ENCODE measurements at regions not wholly inside any gene's neighbourhood (a gene's known extent, or its start where the extent isn't known, plus 50 kb on each side); places are given as distances from the start of the nearest gene placed in this dataset.

DNA sequence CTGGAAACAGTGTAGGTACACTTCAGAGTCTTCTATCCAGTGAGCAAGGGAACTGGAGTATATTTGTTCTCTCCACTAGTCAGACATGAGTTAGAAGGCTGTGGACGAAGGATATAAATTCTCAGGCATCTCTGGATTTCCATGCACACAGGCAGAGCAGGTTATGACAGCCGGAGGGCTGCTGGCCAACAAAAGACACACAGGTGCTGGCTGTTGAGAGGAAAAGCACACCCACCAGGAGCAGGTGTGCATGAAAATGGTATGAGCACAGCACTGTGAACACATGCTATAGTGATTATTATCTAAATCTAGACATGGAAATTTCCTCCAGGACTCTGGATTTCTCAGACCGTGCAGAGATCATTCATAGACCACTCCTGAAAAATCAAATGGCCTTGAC is 444.7 kb upstream of the RPS6KA3 start:
- no peak for TF ChIP-seq POLR2AphosphoS5 (IDR thresholded peaks at IDR 0.05; ENCODE audit: borderline replicate concordance, low read depth, low read length)
- no peak for TF ChIP-seq EZH2 (IDR thresholded peaks at IDR 0.05)
- TF ChIP-seq FOXP2 (optimal IDR thresholded peaks at IDR 0.05; ENCODE audit: control extremely low read depth, extremely low read length, insufficient read depth): no peak

All from SK-N-MC (cell line).